ENCODE measurements at regions not wholly inside any gene's neighbourhood (a gene's known extent, or its start where the extent isn't known, plus 50 kb on each side); places are given as distances from the start of the nearest gene placed in this dataset.

DNA sequence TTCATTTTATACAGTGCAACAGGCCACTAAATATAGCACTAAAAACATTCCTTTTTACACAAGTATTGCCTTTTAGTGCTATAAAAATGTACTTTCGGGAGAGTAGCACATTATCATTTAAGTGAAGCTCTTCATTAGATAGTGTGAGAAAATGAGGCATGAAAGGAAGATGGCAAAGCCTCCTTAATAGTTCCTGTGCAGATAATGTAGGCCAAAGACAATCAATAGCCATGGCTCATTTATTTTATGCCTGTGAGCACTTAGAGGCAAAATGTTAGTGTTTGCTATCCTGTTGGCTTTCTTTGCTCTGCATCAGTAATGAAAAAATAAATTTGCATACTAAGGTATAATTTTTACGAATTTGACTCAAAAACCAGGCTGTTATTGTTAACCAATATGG, 929.5 kb upstream of the C9orf72 start:
- TF ChIP-seq, protein P1, sequence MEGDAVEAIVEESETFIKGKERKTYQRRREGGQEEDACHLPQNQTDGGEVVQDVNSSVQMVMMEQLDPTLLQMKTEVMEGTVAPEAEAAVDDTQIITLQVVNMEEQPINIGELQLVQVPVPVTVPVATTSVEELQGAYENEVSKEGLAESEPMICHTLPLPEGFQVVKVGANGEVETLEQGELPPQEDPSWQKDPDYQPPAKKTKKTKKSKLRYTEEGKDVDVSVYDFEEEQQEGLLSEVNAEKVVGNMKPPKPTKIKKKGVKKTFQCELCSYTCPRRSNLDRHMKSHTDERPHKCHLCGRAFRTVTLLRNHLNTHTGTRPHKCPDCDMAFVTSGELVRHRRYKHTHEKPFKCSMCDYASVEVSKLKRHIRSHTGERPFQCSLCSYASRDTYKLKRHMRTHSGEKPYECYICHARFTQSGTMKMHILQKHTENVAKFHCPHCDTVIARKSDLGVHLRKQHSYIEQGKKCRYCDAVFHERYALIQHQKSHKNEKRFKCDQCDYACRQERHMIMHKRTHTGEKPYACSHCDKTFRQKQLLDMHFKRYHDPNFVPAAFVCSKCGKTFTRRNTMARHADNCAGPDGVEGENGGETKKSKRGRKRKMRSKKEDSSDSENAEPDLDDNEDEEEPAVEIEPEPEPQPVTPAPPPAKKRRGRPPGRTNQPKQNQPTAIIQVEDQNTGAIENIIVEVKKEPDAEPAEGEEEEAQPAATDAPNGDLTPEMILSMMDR (IDR thresholded peaks at IDR 0.05; ENCODE audit: low read depth, low read length) = no peak
- no peak for TF ChIP-seq EZH2phosphoT487 (IDR thresholded peaks at IDR 0.05; ENCODE audit: low read depth)
